A673 (cell line): ENCODE measurements at regions not wholly inside any gene's neighbourhood (a gene's known extent, or its start where the extent isn't known, plus 50 kb on each side); places are given as distances from the start of the nearest gene placed in this dataset.

ENCODE experiments used
- EZH2 ChIP-seq: fragments of 200-600 bp; sonication (generic); IDR thresholded peaks from 2 replicates; pipeline ENCODE4 v1.6.1; 2017; ENCODE audit warnings: borderline replicate concordance, low read depth, mild to moderate bottlenecking, mixed read lengths, antibody characterized with exemption, low read length; ENCODE audit not compliant: poor library complexity, severe bottlenecking
- TF ChIP-seq, protein P1 (sequence below): fragments of 300-800, 200-600 bp; sonication (generic); conservative IDR thresholded peaks from 2 replicates; pipeline ENCODE4 v1.5.1; 2017; ENCODE audit warnings: low read depth, mild to moderate bottlenecking, antibody characterized with exemption, low read length, moderate library complexity, mixed read lengths

DNA sequence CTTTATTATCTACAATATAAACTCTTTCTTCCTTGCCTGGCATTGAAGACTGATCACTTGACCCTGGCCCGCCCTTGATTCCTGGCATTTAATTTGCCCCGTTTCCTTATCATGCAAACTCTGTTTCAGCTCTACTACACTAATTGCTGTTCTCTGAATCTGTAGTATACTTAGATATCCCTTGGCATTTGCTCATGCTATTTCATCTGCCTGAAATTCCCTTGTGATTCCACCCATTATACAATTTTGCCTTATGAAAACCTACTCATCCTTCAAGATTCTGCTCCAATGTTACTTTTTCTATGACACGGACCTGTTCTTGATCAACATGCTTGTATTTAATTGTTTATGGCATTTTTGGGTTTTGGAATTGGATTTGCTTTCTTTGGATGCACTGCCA lies 459.9 kb upstream of the AMOT start:
- TF ChIP-seq, protein P1, sequence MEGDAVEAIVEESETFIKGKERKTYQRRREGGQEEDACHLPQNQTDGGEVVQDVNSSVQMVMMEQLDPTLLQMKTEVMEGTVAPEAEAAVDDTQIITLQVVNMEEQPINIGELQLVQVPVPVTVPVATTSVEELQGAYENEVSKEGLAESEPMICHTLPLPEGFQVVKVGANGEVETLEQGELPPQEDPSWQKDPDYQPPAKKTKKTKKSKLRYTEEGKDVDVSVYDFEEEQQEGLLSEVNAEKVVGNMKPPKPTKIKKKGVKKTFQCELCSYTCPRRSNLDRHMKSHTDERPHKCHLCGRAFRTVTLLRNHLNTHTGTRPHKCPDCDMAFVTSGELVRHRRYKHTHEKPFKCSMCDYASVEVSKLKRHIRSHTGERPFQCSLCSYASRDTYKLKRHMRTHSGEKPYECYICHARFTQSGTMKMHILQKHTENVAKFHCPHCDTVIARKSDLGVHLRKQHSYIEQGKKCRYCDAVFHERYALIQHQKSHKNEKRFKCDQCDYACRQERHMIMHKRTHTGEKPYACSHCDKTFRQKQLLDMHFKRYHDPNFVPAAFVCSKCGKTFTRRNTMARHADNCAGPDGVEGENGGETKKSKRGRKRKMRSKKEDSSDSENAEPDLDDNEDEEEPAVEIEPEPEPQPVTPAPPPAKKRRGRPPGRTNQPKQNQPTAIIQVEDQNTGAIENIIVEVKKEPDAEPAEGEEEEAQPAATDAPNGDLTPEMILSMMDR, result no peak
- TF ChIP-seq EZH2, result no peak
